ENCODE measurements at regions not wholly inside any gene's neighbourhood (a gene's known extent, or its start where the extent isn't known, plus 50 kb on each side); places are given as distances from the start of the nearest gene placed in this dataset.

DNA sequence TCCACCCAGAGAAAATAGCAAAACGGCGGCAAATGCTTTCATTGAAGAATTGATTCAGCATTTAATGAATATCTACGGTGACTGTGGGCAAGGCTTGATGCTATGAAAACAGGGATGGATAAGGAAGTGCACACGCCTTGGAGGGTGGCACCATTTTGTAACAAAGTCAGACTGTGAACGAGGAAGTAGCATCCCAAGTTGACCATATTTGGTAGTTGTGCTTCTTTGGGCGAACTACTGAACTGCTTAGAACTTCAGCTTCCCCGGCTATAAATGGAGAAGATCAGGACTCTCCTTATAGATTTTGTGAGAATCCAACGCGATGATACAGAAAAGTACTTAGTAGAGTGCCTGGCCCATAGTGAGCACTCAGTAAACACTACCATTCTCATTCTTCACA is 303.2 kb downstream of the MAF start:
- no peak for DNase-seq (ENCODE audit: low spot score)

GRCh38 chr16:79296491-79296890 is 304.0 kb downstream of the MAF start:
- DNase-seq (ENCODE audit: low spot score), result no peak

- DNase-seq (ENCODE audit: low spot score), result no peak
Measured at GRCh38 chr16:79295746-79296145, 304.8 kb downstream of the MAF start.

- no peak for DNase-seq (ENCODE audit: low spot score)
Measured at GRCh38 chr16:79295162-79295561, 305.4 kb downstream of the MAF start.

DNA sequence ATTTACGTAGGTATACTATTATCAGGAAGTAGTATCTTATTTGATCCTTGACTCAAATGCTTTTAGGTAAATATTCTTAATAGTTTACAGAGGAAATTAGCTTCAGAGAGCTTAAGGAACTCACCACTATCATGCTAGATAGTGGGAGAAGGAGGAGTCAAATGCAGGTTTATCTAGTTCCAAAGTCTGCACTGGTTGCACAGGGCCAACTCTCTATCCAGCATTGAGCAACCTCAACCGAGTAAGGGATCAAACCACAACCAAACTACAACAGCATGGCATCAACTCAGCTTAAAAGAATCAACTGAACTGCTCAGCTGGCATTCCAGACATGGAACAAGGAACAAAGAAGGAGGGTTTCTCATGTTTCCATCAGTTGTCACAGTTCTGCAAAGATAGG is 306.0 kb downstream of the MAF start:
- no peak for DNase-seq (ENCODE audit: low spot score)

- no peak for DNase-seq (ENCODE audit: low spot score)
Measured at GRCh38 chr16:79293836-79294460, 306.6 kb downstream of the MAF start.

GRCh38 chr16:79288066-79288465 is 312.5 kb downstream of the MAF start:
- DNase-seq (ENCODE audit: low spot score), result no peak

DNA sequence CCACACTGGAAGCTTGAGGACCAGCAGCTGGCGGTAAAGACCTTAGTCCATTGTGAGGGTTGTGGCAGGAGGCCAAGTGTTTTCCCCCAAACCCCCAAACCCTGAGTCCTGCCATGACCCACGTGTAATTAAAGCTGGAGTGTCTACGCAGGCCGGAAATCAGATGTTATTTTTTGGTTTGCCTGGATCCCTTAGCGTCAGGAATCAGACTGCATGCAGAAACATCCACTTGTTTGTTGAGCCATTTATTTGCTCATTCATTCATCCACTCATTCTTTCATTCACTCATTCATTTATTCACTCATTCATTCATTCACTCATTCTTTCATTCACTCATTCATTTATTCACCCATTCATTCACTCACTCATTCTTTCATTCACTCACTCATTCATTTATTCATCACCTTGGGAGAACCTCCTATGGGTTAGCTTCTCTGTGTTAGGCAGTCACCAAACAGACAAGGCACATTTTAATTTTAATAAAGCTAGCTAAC is 313.1 kb downstream of the MAF start:
- no peak for DNase-seq (ENCODE audit: low spot score)

DNA sequence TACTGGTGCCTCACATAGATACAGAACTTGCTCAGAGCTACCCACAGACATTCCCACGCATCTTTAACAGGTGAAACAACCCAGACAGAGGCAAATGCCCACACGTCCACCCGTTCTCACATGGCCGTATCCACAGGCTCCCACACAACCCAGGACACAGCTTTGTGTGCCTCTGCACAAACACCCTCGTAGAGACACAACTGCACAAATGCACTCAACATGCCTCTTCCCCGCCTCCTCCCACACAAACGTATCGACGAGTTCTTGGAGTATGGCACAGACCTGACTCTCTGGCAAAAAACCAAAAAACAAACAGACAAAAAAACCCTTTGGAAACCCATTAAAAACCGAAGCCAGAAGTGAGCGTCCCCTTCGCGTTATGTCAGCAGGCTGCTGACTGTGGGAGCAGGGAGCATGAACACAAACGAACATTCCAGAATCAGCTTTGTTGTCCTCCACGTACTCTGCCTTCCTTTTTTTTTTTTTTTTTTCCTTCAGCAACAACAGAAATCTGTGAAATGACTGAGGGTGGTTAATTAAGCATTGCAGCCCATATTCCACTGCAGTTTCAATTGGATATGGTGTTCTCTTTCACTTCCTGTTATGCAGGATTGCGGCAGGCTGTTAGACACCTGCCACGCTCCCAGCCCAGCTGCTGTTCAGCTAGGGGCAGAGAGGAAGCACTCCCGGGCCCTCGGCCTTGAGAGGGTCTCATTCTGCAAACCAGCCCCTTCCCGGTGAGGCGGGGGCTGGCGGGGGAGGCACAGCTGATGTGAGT is 313.7 kb downstream of the MAF start:
- peak; percentile 28 for DNase-seq (ENCODE audit: low spot score)

DNA sequence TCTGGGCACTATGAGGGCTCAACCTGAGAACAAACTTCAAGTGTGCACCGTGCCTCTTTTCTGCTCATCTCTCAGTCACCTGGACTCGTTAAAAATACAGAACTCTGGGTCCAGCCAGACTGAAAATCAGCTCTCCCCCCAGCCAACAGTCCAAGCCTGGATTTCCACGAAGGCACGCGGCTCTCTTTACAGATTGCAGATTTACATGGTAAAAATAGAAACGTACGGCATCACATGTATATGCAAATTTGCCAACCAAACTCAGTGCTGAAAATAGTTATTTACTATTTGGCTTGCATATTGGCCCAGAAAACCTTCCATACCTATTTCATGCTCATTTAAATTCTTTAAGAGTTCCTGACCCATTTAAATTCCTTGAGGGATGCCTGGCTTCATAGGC is 315.8 kb downstream of the MAF start:
- no peak for DNase-seq (ENCODE audit: low spot score)

DNA sequence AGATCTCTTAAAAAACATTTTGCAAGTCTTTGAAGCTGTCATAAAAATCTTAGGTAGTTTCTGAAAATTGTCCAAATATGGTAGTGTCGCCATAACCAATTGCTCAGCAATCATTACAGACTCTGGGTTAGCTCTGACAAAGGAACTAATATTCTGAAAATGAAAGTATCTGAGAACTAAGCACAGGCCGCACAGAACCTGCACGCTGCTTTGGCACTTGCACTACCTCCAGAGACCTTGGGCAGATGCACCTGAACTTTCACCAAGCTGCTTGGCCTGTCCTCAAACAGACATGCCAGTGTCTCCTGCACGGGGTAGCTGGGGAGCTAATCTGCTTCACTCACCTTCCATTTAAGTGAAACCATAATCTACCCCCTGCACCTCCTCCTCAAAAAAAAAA is 317.0 kb downstream of the MAF start:
- no peak for DNase-seq (ENCODE audit: low spot score)

- DNase-seq (ENCODE audit: low spot score), result no peak
Measured at GRCh38 chr16:79282806-79283205, 317.7 kb downstream of the MAF start.

DNA sequence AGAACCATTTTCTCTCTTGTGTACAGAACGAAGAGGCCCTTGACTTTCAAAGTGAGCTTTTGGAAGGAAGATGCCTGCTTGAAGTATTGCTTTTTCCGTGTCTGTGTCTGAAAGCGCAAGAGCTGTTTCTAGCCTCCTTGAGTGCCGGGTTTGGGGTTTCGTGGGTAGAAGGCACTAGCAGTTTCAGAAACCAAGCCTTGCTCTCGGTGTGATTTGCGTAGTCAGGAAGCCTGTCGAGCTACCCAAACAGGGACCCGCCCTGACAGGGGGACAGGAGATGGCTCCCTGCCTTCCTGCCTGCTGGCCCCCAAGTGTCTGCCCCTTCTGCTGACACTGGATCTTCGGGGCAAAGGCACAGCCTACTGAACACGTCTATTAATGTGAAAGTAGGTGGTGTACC is 322.0 kb downstream of the MAF start:
- no peak for DNase-seq (ENCODE audit: low spot score)

GRCh38 chr16:79276501-79276900 is 324.0 kb downstream of the MAF start:
- DNase-seq (ENCODE audit: low spot score), result no peak

GRCh38 chr16:79274264-79274663 is 326.3 kb downstream of the MAF start:
- no peak for DNase-seq (ENCODE audit: low spot score)

GRCh38 chr16:79272141-79272577 is 328.4 kb downstream of the MAF start:
- no peak for DNase-seq (ENCODE audit: low spot score)

GRCh38 chr16:79271583-79271982 is 329.0 kb downstream of the MAF start:
- DNase-seq (ENCODE audit: low spot score), result no peak

DNA sequence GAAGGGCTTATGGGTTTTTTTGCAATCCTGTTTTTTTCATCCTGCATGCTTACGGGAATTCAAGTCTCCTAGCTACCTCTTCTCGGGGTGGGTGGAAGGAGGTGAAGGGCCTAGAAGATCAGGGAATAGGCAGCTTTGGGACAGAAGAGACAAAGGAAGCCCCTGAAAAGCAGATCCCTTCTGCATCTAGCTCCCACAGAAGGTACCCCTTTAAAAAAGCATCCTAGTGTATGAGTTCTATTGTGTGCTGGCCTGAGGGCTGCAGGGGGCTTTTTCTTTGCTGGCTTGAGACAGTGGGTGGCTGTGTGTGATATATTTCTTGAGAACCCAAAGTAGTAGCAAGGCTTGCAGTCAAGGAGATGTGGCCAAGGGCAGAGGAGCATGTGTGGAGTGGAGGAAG is 330.5 kb downstream of the MAF start:
- no peak for DNase-seq (ENCODE audit: low spot score)

GRCh38 chr16:79269211-79269863 is 331.2 kb downstream of the MAF start:
- no peak for DNase-seq (ENCODE audit: low spot score)

GRCh38 chr16:79267781-79268180 is 332.8 kb downstream of the MAF start:
- DNase-seq (ENCODE audit: low spot score), result no peak

DNA sequence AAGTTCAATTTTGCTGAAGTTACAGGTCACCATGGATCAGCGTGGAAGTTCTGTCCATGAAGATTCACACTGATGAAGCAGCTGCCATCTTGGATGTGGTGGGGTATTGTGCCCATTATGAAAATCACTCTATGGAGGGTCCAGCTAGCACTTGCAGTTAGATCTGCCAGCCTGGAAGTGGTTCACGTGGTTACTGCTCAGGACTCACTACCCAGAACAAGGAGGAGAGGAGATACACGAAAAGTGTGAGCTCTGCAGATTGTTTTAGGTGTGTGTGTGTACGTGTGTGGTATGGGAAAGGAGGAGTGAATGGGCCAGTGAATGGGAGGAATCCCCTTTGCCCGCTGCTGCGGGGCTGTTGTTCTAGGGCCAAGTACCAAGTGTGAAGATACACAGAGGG is 333.4 kb downstream of the MAF start:
- DNase-seq (ENCODE audit: low spot score), result no peak

DNA sequence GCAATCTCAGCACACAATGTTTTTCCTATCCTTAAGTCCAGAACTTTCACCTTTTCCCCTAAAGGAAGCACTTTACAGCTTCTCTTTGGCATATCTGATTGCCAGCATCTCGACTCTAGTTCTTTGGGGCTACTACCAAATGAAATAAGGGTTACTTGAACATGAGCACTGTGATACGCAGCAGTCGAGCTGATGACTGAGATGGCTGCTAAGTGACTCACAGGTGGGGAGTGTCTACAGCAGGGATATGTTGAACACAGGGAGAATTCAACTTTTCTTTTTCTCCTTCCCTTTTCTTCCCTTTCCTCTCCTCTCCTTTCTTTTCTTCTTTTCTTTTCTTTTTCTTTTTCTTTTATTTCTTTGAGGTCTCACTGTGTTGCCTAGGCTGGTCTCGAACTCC is 334.8 kb downstream of the MAF start:
- no peak for DNase-seq (ENCODE audit: low spot score)

DNA sequence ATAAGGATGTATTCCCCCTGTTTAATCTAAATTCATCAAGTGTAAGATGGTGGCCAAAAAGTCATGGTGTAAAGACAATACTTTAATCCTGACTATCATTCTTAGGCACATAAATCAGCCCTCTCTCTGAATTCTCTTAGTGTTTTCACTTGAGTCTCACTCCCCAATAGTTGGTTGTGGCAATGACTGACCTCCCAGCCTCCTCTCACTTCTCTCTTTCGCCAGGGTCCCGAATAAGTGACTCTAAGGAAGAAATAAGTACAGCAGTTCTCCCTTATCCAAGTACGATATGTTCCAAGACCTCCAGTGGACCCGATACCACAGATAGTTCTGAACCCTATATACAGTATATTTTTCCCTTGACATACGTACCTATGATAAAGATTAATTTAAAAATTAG is 335.3 kb downstream of the MAF start:
- no peak for DNase-seq (ENCODE audit: low spot score)

Measured in cerebellar cortex (tissue), 1 donor.